Activated naive CD8-positive, alpha-beta T cell treated with anti-CD3 and anti-CD28 coated beads for 36 hours (primary cell): ENCODE measurements at regions not wholly inside any gene's neighbourhood (a gene's known extent, or its start where the extent isn't known, plus 50 kb on each side); places are given as distances from the start of the nearest gene placed in this dataset.

Experiments
- DNase-seq: peaks from one replicate; pipeline ENCODE4 v3.0.0; 2021
- H3K27ac Mint-ChIP-seq: one replicate; pipeline ENCODE4 v1.8.0; 2022; ENCODE audit warnings: mild to moderate bottlenecking, moderate library complexity, mixed read lengths
- H3K27me3 Mint-ChIP-seq: one replicate; pipeline ENCODE4 v1.8.0; 2022; ENCODE audit warnings: mild to moderate bottlenecking, mixed read lengths
- H3K36me3 Mint-ChIP-seq: one replicate; pipeline ENCODE4 v1.8.0; 2021; ENCODE audit warnings: mild to moderate bottlenecking, mixed read lengths
- H3K4me1 Mint-ChIP-seq: one replicate; pipeline ENCODE4 v1.8.0; 2021; ENCODE audit warnings: mixed read lengths
- H3K4me3 Mint-ChIP-seq: one replicate; pipeline ENCODE4 v1.8.0; 2022; ENCODE audit warnings: mild to moderate bottlenecking, moderate library complexity, mixed read lengths
- H3K9me3 Mint-ChIP-seq: one replicate; pipeline ENCODE4 v1.8.0; 2022; ENCODE audit warnings: mixed read lengths

DNA sequence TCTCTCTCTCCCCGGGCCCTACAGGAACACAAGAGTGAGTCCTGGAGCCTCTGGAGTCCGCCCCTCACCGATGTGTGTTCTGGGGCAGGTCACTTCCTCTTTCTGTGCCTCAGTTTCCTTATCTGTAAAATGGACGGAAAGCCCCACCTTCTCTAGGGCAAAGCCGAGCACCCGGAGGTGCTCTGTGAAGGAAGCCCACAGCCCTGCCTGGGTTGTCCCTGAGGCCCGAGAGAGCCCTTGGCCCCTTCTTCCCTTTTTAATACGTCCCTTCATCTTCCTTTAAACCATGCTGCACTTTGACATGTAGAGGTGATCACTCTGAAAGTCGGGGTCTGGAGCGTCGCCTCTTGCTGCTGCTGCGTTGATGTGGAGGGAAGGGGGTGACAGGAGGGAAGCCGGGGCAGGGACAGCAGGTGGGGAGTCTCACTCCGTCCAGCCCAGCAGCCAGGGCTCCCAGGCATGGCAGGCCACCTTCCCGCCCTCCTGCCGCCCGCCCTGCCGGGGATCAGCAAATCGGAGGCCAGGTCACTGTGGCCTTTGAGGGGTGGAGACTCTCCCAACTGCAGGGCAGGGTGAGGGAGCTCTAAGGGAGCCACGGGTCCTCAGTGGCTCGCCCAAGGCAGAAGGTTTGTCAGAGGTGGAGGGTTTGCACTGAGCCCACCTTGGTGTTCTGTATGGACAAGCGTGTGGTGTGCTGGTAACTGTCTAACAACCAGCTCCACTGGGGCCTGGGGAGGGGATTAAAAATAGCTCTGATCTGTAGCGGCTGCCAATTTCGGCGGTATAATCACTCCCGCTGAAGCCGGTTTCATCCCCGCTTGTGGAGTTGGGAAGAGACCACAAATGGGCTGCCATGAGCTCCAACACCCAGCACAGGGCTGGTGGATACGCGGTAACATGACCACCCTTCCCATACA, 135.9 kb upstream of the ID2 start:
- Mint-ChIP-seq H3K27ac (peak overlapping the region; percentile 95), H3K36me3 (no peaks in the 10 kb centered on the region), H3K27me3 (peaks cover 4% of the 10 kb centered on the region), H3K4me1 (peaks cover 53% of the 10 kb centered on the region), H3K9me3 (no peaks in the 10 kb centered on the region), H3K4me3 (no peak overlapping the region)
- DNase-seq = no peak

DNA sequence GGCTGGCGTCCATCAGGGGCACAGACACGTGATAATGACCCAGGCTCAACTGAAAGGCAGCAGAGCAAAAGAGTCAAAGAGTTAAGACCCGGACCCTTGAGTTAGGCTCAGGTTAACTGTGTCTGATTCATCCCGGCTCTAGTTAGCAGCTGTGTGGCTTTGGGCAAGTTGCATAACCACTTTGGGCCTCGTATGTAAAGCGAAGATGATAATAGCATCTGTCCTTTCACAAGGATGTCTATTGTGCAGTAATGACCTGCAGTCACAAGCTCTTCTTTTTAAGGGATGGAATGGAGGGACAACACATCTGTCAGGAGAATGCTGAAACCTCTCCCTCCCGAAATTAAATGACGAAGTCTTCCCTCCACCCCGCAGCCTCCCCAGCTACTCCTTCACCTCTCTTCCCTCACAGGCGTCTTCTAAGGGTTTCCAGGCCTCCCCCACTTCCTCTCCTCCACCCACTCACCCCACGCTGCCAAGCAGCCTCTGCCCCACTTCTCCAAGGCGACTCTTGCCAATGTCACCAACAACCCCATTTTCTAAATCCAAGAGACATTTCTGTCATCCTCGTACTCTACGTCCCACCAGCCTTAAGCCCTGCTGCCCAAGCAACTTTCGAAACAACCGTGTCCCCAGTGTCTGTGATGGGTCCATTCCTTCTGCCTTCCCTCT, 135.1 kb upstream of the ID2 start:
- Mint-ChIP-seq H3K4me1 (peaks cover 55% of the 10 kb centered on the region), H3K27me3 (peaks cover 4% of the 10 kb centered on the region), H3K27ac (peak overlapping the region; percentile 52), H3K36me3 (no peaks in the 10 kb centered on the region), H3K9me3 (no peaks in the 10 kb centered on the region), H3K4me3 (no peak overlapping the region)
- no peak for DNase-seq

DNA sequence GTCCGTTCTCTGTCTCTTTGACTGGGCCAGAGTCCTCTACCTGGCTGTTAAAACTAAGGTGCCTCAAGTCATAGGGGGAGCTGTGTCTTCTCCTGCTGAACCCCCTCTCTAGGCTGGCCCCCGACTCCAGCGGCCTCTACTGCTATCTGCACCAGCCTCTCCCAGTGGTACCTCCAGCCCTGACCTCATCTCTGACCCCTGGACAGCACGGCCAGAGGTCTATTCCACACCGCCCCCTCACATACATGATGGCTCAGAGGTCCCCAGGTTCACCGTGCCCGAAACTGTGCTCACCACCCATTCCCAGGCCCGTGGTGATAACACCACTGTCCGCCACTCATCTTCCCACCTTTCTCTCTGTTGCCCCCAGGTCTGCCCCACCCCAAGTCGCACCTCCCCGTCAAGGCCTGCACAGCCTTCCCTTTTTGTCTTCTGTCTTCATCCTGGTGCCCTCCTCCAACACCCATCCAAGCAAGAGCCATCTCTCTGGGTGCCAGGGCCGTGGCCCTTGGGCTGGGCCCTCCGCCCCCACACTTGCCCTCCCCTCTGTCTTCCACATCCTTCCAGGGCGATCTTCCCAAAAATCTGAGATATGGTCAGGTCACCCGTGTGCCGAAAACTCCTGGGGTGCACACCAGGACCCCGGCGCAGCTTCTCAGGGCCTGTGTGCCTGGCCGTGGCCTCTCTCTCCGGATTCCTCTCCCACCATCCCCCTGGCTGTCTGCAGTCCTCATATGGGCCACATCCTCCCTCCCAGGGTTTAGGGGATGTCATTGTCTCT, 134.4 kb upstream of the ID2 start:
- Mint-ChIP-seq H3K4me1 (peaks cover 59% of the 10 kb centered on the region), H3K27me3 (peaks cover 4% of the 10 kb centered on the region), H3K27ac (peak overlapping the region; percentile 26), H3K4me3 (no peak overlapping the region), H3K9me3 (no peaks in the 10 kb centered on the region), H3K36me3 (no peaks in the 10 kb centered on the region)
- DNase-seq = no peak

DNA sequence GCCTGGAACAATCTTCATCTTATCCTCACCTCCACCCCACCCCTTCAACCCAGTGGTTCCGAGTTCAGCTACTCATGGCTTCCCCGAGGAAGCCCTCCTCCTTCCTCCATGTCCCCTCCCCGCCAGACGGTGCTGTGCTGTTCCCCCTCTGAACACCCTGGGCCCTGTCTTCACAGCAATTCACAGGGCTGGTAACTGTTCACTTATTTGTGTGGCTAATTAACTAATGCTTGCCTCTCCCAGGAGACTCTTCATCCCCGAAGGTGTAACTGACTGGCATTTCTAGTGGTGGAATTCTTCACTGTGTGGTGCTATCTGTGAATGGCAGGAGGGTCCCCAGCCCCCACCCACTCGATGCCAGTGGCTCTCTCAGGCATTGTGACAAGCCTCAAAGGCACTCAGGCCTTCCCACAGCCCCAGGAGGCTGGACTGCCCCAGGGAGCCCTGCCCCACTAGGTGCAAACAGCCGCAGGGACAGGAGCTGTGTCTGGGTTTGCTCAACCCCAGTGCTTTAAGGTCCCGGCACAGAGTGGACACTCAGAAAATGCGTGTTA, 133.7 kb upstream of the ID2 start:
- Mint-ChIP-seq H3K27ac (no peak overlapping the region), H3K36me3 (no peaks in the 10 kb centered on the region), H3K9me3 (no peaks in the 10 kb centered on the region), H3K4me3 (no peak overlapping the region), H3K27me3 (peaks cover 4% of the 10 kb centered on the region), H3K4me1 (peaks cover 53% of the 10 kb centered on the region)
- DNase-seq = no peak

DNA sequence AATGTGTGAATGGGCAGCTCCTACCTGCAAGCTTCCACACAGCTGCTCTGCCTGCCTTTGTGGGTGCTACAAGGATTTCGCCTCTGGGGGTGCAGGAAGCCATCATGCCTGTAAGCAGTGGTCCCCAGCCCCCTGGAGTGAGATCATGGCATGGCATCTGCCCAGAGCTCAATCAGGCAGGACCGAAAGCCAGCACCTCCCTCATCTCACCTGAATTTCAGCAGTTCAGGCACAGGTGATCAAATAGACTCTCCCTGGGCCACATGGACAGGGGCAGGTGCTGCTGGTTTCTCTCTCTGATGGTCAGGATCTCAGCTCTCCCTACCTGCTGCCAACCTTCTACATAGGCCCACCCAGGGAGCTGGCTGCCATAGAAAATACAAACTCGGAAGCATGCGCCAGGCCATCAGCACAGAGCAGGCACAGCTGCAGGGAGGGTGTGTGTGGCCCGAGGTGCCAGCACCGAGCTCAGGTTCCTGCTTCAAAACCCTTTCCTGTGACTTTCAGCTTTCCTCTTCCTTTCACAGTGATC, 133.2 kb upstream of the ID2 start:
- peaks cover 47% of the 10 kb centered on the region for H3K4me1 Mint-ChIP-seq
- no peaks in the 10 kb centered on the region for H3K36me3 Mint-ChIP-seq
- no peak overlapping the region for H3K27ac Mint-ChIP-seq
- no peaks in the 10 kb centered on the region for H3K9me3 Mint-ChIP-seq
- H3K27me3 Mint-ChIP-seq = peaks cover 4% of the 10 kb centered on the region
- H3K4me3 Mint-ChIP-seq = no peak overlapping the region
- DNase-seq = no peak

DNA sequence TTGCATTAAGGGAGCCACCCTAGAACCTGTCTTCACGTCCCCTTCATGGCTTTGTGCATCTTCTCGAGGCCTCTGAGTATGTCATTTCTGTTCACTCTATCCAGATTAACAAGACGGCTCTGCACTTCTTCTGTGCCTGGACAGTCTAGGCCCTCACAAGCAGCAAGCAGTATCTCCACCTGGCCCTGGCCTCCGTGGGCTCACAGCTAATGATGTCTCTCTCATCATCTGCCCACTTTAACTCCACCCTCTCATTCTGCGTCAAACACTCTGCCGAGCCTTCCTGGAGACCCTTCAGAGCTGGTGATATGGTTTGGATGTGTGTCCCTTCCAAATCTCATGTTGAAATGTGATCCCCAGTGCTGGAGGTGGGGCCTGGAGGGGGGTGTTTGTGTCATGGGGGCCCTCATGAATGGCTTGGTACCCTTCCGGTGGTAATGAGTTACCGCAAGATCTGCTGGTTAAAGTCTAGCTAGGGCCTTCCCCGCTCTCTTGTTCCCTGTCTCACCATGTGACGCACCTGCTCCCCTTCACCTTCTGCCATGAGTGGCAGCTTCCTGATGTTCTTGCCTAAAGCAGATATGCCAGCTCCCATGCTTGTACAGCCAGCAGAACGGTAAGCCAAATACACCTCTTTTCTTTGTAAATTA, 132.5 kb upstream of the ID2 start:
- Mint-ChIP-seq H3K36me3 (no peaks in the 10 kb centered on the region), H3K9me3 (no peaks in the 10 kb centered on the region), H3K4me1 (peaks cover 40% of the 10 kb centered on the region), H3K4me3 (no peak overlapping the region), H3K27me3 (peaks cover 4% of the 10 kb centered on the region), H3K27ac (no peak overlapping the region)
- no peak for DNase-seq

DNA sequence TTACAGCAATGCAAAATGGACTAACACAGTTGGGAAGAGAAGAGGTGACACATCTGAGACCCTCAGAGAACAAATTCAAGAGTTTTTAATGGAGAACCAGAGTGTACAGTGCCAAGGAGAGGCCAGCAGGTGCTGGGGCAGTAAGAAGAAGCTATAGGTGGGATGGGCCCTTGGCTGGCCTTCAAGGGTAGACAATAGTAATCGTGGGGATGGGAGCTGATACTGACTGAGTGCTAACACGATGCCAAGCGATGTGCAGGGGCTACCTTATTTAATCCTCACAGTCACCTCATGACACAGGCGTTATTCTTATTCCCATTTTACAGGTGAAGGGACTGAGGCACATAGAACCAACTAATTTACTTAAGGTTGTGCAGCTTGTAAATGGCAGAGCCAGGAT, 131.9 kb upstream of the ID2 start:
- Mint-ChIP-seq H3K9me3 (no peaks in the 10 kb centered on the region), H3K4me3 (no peak overlapping the region), H3K36me3 (no peaks in the 10 kb centered on the region), H3K4me1 (peaks cover 35% of the 10 kb centered on the region), H3K27me3 (peaks cover 4% of the 10 kb centered on the region), H3K27ac (no peak overlapping the region)
- no peak for DNase-seq

DNA sequence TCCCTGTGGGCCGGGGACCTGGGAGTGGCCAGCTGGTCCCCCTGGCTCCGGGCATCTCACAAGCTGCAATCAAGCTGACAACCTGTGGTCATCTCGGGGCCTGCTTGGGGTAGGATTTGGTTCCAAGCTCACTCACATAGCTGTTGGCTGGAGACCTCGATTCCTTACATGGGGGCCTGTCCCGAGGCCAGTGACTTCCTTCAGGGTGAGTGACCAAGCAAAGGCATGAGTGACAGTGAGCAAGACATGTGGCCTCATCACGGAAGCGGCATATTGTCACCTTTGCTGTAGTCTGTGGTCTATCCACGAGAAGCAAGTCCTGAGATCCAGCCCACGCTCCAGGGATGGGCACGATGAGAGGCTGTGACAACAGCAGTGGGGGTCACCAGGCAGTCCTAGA, 131.4 kb upstream of the ID2 start:
- Mint-ChIP-seq H3K27me3 (peaks cover 4% of the 10 kb centered on the region), H3K27ac (no peak overlapping the region), H3K4me1 (peaks cover 30% of the 10 kb centered on the region), H3K9me3 (peaks cover 3% of the 10 kb centered on the region), H3K4me3 (no peak overlapping the region), H3K36me3 (no peaks in the 10 kb centered on the region)
- DNase-seq = no peak

DNA sequence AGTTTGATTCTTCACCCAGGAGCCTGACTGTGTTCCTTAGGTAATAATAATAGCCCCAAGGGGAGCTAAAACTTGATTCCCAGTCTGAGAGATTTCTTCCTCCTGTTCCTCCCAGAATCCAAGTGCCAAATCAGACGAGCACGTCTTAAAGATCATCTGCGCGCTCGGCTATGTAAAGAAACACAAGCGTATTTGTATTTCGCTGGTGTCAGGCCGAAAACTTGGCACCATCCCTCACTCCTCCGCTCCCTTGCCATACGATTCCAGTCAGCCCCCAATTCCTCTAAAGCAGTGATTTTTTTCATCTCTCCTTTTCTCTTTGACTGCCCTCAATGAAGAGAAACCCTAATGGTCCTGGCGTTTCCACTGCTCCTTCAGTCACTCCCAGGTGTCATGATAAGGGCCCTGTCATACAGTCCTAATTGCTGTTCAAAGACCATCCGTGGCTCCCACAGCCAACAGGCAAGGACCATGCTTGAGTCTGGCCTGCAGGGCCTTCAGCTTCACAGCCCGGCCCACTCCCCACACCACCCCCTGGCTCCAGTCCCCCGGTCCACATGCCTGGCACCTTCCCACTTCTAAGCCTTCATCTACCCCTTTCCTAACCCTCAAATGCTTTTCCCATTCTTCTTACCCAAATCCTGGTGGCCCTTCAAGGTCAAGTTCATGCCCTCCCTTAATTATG, 130.8 kb upstream of the ID2 start:
- H3K27me3 Mint-ChIP-seq = peaks cover 4% of the 10 kb centered on the region
- H3K27ac Mint-ChIP-seq = no peak overlapping the region
- no peak for DNase-seq
- H3K9me3 Mint-ChIP-seq = peaks cover 3% of the 10 kb centered on the region
- no peak overlapping the region for H3K4me3 Mint-ChIP-seq
- no peaks in the 10 kb centered on the region for H3K36me3 Mint-ChIP-seq
- H3K4me1 Mint-ChIP-seq = peaks cover 26% of the 10 kb centered on the region

DNA sequence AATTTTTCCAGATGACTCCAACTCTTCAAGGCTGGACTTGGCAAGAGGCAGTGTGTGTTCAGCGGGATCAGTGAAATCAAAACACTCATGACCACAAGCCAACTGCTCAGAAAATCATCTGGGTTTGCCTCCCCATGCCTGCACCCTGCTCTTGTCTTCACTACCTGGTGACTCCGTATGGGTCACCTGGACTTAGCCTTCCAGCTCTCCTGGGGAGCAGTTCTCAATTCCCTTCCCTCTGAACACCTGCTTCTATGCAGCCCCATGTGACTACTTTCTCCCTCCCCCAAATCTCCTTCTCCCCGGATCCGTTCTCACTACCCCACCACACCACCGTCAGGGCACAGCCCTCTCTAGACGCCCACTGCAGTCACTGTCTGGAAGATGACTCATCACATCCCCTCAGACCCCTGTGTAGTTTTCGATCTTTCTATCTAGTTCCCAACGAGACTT, 130.2 kb upstream of the ID2 start:
- H3K4me3 Mint-ChIP-seq = no peak overlapping the region
- H3K9me3 Mint-ChIP-seq = peaks cover 3% of the 10 kb centered on the region
- no peaks in the 10 kb centered on the region for H3K36me3 Mint-ChIP-seq
- peaks cover 4% of the 10 kb centered on the region for H3K27me3 Mint-ChIP-seq
- DNase-seq = peak; percentile 54
- H3K4me1 Mint-ChIP-seq = peaks cover 21% of the 10 kb centered on the region
- peak overlapping the region; percentile 46 for H3K27ac Mint-ChIP-seq

DNA sequence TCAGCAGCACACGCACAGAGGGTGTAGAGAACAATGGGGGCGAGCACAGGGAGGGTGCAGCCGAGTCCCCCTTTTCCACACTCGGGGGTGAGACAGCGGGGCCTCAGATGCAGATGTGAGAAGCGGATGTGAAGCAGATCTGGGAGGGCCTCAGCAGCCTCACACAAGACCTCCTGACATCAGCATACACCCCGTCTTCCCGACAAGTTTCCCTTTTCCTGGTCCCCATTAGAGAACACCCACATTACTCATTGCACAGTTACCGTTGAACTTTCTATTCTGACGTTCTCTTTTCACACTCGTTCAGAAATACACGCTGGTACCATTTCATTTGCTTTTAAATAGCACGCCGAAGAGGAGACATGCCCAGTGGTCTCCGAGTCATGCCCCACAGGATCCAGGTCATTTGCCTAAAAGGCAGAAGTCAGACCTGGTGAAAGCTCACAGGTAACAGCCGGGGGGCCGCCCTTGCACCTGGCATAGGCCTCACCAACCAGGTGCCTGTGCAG, 129.5 kb upstream of the ID2 start:
- Mint-ChIP-seq H3K36me3 (no peaks in the 10 kb centered on the region), H3K27ac (no peak overlapping the region), H3K4me1 (peaks cover 15% of the 10 kb centered on the region), H3K27me3 (peaks cover 2% of the 10 kb centered on the region), H3K4me3 (no peak overlapping the region), H3K9me3 (peaks cover 3% of the 10 kb centered on the region)
- no peak for DNase-seq

DNA sequence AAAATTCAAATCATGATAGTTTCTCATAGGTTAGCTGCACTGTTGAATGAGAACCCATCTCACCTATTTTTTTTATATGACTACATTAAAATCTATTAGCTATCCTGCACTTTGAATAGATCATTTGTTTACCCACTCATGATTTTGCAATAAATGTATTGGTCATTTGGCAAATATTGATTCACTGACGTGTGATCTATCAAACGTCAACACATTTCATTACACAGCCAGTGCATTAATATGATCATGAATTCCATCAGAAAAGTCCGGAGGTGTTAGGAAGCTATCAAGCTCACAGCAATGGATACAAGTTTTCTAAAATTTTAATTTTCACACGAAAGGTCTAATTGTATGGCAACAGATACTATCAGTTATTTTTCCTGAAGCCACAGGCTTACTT, 128.2 kb upstream of the ID2 start:
- Mint-ChIP-seq H3K27me3 (no peaks in the 10 kb centered on the region), H3K4me1 (peaks cover 15% of the 10 kb centered on the region), H3K4me3 (no peak overlapping the region), H3K9me3 (peaks cover 6% of the 10 kb centered on the region), H3K27ac (no peak overlapping the region), H3K36me3 (peaks cover under 1% of the 10 kb centered on the region)
- DNase-seq = no peak

DNA sequence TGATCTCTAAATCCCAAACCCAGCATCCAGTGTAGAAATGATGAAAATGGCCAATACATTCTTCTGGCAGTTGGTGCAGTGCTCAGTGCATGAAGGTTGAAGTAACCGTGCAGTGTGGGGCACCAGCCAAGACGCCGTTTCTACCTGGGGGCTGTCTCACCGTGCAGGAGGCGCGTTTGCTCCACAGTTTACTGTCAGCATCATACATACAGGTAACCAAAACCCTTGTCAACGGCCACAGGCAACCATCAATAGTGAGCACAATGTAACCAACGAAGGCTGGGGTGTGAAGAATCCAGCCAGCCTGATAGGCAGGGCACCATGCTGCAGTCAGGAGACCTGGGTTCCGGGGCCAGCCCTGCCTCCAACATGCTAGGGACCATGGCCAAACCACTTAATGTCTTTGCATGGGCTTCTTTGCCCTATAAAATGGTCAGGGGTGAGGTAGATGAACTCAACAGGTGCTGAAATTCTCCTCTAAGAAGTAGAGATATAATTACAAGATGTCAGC, 127.5 kb upstream of the ID2 start:
- peaks cover 3% of the 10 kb centered on the region for H3K36me3 Mint-ChIP-seq
- peaks cover 15% of the 10 kb centered on the region for H3K4me1 Mint-ChIP-seq
- no peak overlapping the region for H3K27ac Mint-ChIP-seq
- DNase-seq = no peak
- H3K27me3 Mint-ChIP-seq = no peaks in the 10 kb centered on the region
- H3K4me3 Mint-ChIP-seq = no peak overlapping the region
- H3K9me3 Mint-ChIP-seq = peaks cover 8% of the 10 kb centered on the region
